K562 (cell line): ENCODE measurements at regions not wholly inside any gene's neighbourhood (a gene's known extent, or its start where the extent isn't known, plus 50 kb on each side); places are given as distances from the start of the nearest gene placed in this dataset.

Experiments
- ATAC-seq: fragments of 200-7000 bp; cut with Tn5 transposase; 3 replicates; pipeline ENCODE4 v1.9.1; 2020; ENCODE audit warnings: moderate library complexity
- BruUV-seq: library from RNA; stranded (reverse); fragments of 400-500 nt; replicated peaks from 2 replicates; lab custom pipeline; 2021; lab: Mats Ljungman, UMichigan
- CTCF ChIA-PET: fragments of 300-600 bp; formaldehyde crosslinking; extraction: SDS; loops from one replicate; lab custom pipeline; 2021; ENCODE audit warnings: low intra/inter-chr PET ratio; lab: Yijun Ruan, JAX
- POLR2A ChIA-PET: fragments of 300-600, 350-650 bp; sonication (Branson Sonifier 250); formaldehyde crosslinking; extraction: SDS; loops from one replicate; lab custom pipeline; 2021; ENCODE audit warnings: antibody characterized with exemption, inconsistent platforms; lab: Yijun Ruan, JAX
- DNase-seq, 4 experiments: peaks; one replicate each; pipeline versions ENCODE4 v3.0.0 to v3.0.0-alpha.2; 2011 to 2018; ENCODE audit warnings: low spot score in 3 of 4, mixed read lengths in 3 of 4; ENCODE audit errors: extremely low read depth in 1 of 4
- FAIRE-seq: peaks from 2 replicates; lab custom pipeline; 2011; peaks lifted over from hg19 to GRCh38; lab: Jason Lieb, UNC
- H2AFZ ChIP-seq: 2 replicates; pipeline ENCODE4 v1.6.0; 2011; ENCODE audit warnings: low read depth, low read length, control low read depth, inconsistent platforms
- H3K27ac ChIP-seq: fragments of 200-600 bp; 3 replicates; pipeline ENCODE4 v1.8.0; 2011; ENCODE audit warnings: low read depth, mild to moderate bottlenecking, control low read depth, inconsistent platforms, low read length, moderate library complexity, mixed read lengths; ENCODE audit errors: extremely low read depth
- H3K27me3 ChIP-seq, 2 experiments: fragments of 300-600 bp in 1 of 2; 2 replicates in 1 of 2; 3 replicates in 1 of 2; pipeline versions ENCODE4 v1.6.0 to v1.8.0; 2011; ENCODE audit warnings: inconsistent platforms in 2 of 2, low read length in 2 of 2, mild to moderate bottlenecking in 1 of 2, mixed read lengths in 1 of 2, moderate library complexity in 1 of 2; ENCODE audit not compliant: control insufficient read depth in 2 of 2, insufficient read depth in 2 of 2
- H3K36me3 ChIP-seq: fragments of 300-600 bp; 3 replicates; pipeline ENCODE4 v1.8.0; 2011; ENCODE audit warnings: mild to moderate bottlenecking, low read length, inconsistent platforms; ENCODE audit not compliant: control insufficient read depth, insufficient read depth
- H3K4me1 ChIP-seq, 2 experiments: fragments of 200-600 bp in 1 of 2; replicated peaks in 1 of 2; 2 replicates in 1 of 2; 3 replicates in 1 of 2; pipeline versions ENCODE4 v1.5.1 to v1.8.0; 2011; ENCODE audit warnings: inconsistent platforms in 2 of 2, low read length in 2 of 2, mild to moderate bottlenecking in 1 of 2, mixed read lengths in 1 of 2, moderate library complexity in 1 of 2; ENCODE audit not compliant: control insufficient read depth in 2 of 2, insufficient read depth in 2 of 2
- H3K4me2 ChIP-seq: 2 replicates; pipeline ENCODE4 v1.6.1; 2011; ENCODE audit warnings: low read length, control low read depth, inconsistent platforms, mixed read lengths; ENCODE audit not compliant: insufficient read depth
- H3K4me3 ChIP-seq: fragments of 200-600 bp; sonication (generic), shearing (Covaris generic); 2 replicates; pipeline ENCODE4 v1.5.1; 2016; ENCODE audit warnings: control low read depth, inconsistent platforms
- H3K79me2 ChIP-seq: fragments of 200-600 bp; 3 replicates; pipeline ENCODE4 v1.8.0; 2011; ENCODE audit warnings: low read length, inconsistent platforms; ENCODE audit not compliant: control insufficient read depth, insufficient read depth
- H3K9ac ChIP-seq, 2 experiments: 2 replicates each; pipeline versions ENCODE4 v1.6.0 to v1.6.1; 2011; ENCODE audit warnings: low read depth in 2 of 2, low read length in 2 of 2, control low read depth in 1 of 2, inconsistent platforms in 1 of 2, mild to moderate bottlenecking in 1 of 2, mixed read lengths in 1 of 2; ENCODE audit not compliant: insufficient read depth in 1 of 2
- H3K9me1 ChIP-seq: one replicate; pipeline ENCODE4 v1.6.0; 2011; ENCODE audit warnings: inconsistent platforms, mild to moderate bottlenecking, low read length, moderate library complexity; ENCODE audit not compliant: control insufficient read depth, insufficient read depth
- H3K9me3 ChIP-seq: replicated peaks from 2 replicates; pipeline ENCODE4 v1.5.1; 2011; ENCODE audit warnings: low read depth, low read length, inconsistent platforms; ENCODE audit not compliant: control insufficient read depth, insufficient read depth
- H4K20me1 ChIP-seq: replicated peaks from 2 replicates; pipeline ENCODE4 v1.6.1; 2011; ENCODE audit warnings: low read length, inconsistent platforms, mixed read lengths; ENCODE audit not compliant: control insufficient read depth, insufficient read depth
- CEBPB ChIP-seq: fragments of 450-650 bp; IDR thresholded peaks from 2 replicates; pipeline ENCODE4 v1.6.1; 2016; ENCODE audit warnings: missing genetic modification characterization, missing compliant biosample characterization
- KDM2B ChIP-seq: fragments of 250-450 bp; sonication (Bioruptor Pico); IDR thresholded peaks from 2 replicates; pipeline ENCODE4 v1.8.0; 2021; ENCODE audit warnings: mild to moderate bottlenecking, moderate library complexity
- RBM14 ChIP-seq: fragments of 200-400 bp; formaldehyde crosslinking; IDR thresholded peaks from 2 replicates; pipeline ENCODE4 v1.6.1; 2018; ENCODE audit warnings: low read depth, mild to moderate bottlenecking, low read length, moderate library complexity, borderline replicate concordance; ENCODE audit not compliant: insufficient read depth
- SFPQ ChIP-seq: fragments of 200-400 bp; formaldehyde crosslinking; IDR thresholded peaks from 2 replicates; pipeline ENCODE4 v1.6.1; 2017; ENCODE audit warnings: mild to moderate bottlenecking, low read depth, low read length, moderate library complexity
- ZBTB26 ChIP-seq: fragments of 450-650 bp; formaldehyde crosslinking; IDR thresholded peaks from 2 replicates; pipeline ENCODE4 v1.4.0; 2022; ENCODE audit warnings: missing genetic modification characterization
- ZNF146 ChIP-seq: IDR thresholded peaks from one replicate; pipeline ENCODE4 v1.6.1; 2018; ENCODE audit warnings: missing compliant biosample characterization; ENCODE audit not compliant: unreplicated experiment
- WGBS: fragments of 100-300 bp; shearing (Covaris generic); methylation state at CpG from one replicate; pipeline ENCODE4 v1.1.6; 2016; ENCODE audit warnings: low coverage, mixed read lengths; ENCODE audit not compliant: insufficient coverage; ENCODE audit errors: missing lambda C conversion rate; 5-methylcytosine and 5-hydroxymethylcytosine counted together
- in situ Hi-C: fragments of 300-500 bp; cut with MboI; formaldehyde crosslinking; loops from 4 replicates; pipeline ENCODE4 v1.15.0; 2018; ENCODE audit warnings: inconsistent platforms, mixed read lengths
- intact Hi-C: fragments of 100-400 bp; cut with micrococcal nuclease; formaldehyde crosslinking; loops from 2 replicates; pipeline ENCODE4 v1.14.2; 2022

- Histone ChIP-seq H3K36me3 (no peaks in the 10 kb centered on the region), H3K9ac (no peak overlapping the region), H3K4me1 (no peaks in the 10 kb centered on the region), H3K9me3 (no peaks in the 10 kb centered on the region), H3K4me3 (no peak overlapping the region), H3K27ac (no peak overlapping the region), H3K9me1 (no peaks in the 10 kb centered on the region), H4K20me1 (0 out of 2 replicates have a peak, but pooled peaks cover 4% of the 10 kb centered on the region), H3K4me2 (no peak overlapping the region), H3K79me2 (no peaks in the 10 kb centered on the region), H3K27me3 (peaks cover 2 to 17% of the 10 kb centered on the region in 2 experiments; a peak in 3 of 5 replicates), H2AFZ (no peak overlapping the region)
- FAIRE-seq (no peak), DNase-seq (no peak), ATAC-seq (no peak)
- in situ Hi-C loops: loop anchor here (5.0 to 25.0 kb wide), 2 partner anchors 112 to 702 kb away; no protein-coding TSS in a partner anchor
- 0% methylated on average over 9 of the region's 9 CpGs for WGBS
- no TSS peak for BruUV-seq
- ChIA-PET POLR2A (no interaction called here), CTCF (no interaction called here)
- TF ChIP-seq ZBTB26 (CRISPR knock-in tag): no peak
- intact Hi-C loops: no loop called here
These were observed 88.6 kb upstream of the DHRSX start for GRCh38 chrX:2589186-2590020.

GRCh38 chrX:2588049-2588448, 87.3 kb upstream of the DHRSX start:
- intact Hi-C loops (no loop called here), in situ Hi-C loops (loop anchor here (5.0 to 25.0 kb wide), 2 partner anchors 111 to 701 kb away; no protein-coding TSS in a partner anchor)
- Histone ChIP-seq H3K79me2 (no peaks in the 10 kb centered on the region), H3K4me1 (no peaks in the 10 kb centered on the region), H4K20me1 (0 out of 2 replicates have a peak, but pooled peaks cover 4% of the 10 kb centered on the region), H3K36me3 (no peaks in the 10 kb centered on the region), H3K9me3 (no peaks in the 10 kb centered on the region), H3K4me2 (no peak overlapping the region), H3K27me3 (peaks cover 2 to 20% of the 10 kb centered on the region in 2 experiments; a peak in 3 of 5 replicates), H3K4me3 (no peak overlapping the region), H3K9me1 (no peaks in the 10 kb centered on the region), H2AFZ (no peak overlapping the region), H3K9ac (no peak overlapping the region), H3K27ac (no peak overlapping the region)
- FAIRE-seq: no peak
- ChIA-PET CTCF (no interaction called here), POLR2A (no interaction called here)
- no TSS peak for BruUV-seq
- 46% methylated on average over 4 of the region's 4 CpGs for WGBS
- ATAC-seq: no peak
- no peak for DNase-seq
- TF ChIP-seq SFPQ: no peak
- no peak for TF ChIP-seq KDM2B (CRISPR knock-in tag)
- TF ChIP-seq ZNF146 (CRISPR knock-in tag): peak; percentile 60
- no peak for TF ChIP-seq RBM14
- 0 out of 2 replicates have a peak, but pooled peaks have one; percentile 20 for TF ChIP-seq CEBPB (tag)
